Caco-2 (cell line): ENCODE measurements at regions not wholly inside any gene's neighbourhood (a gene's known extent, or its start where the extent isn't known, plus 50 kb on each side); places are given as distances from the start of the nearest gene placed in this dataset.

Source experiments
- BruUV-seq: library from RNA; stranded (reverse); fragments of 400-500 nt; replicated peaks from 2 replicates; lab custom pipeline; 2021; lab: Mats Ljungman, UMichigan
- CTCF ChIA-PET: fragments of 300-600 bp; sonication (Branson Sonifier 250); formaldehyde crosslinking; loops from one replicate; lab custom pipeline; 2022; ENCODE audit warnings: antibody characterized with exemption; lab: Charles Lee
- POLR2A ChIA-PET: fragments of 300-600 bp; sonication (Branson Sonifier 250); formaldehyde crosslinking; loops from one replicate; lab custom pipeline; 2022; ENCODE audit warnings: antibody characterized with exemption; lab: Charles Lee
- DNase-seq, 2 experiments: peaks; one replicate each; pipeline versions ENCODE4 v3.0.0 to v3.0.0-alpha.2; 2020 to 2022
- H3K27me3 ChIP-seq: replicated peaks from 2 replicates; pipeline ENCODE4 v1.6.0; 2011; ENCODE audit warnings: low read length; ENCODE audit not compliant: control insufficient read depth, insufficient read depth
- H3K36me3 ChIP-seq: 2 replicates; pipeline ENCODE4 v1.5.1; 2011; ENCODE audit warnings: low read length; ENCODE audit not compliant: control insufficient read depth, insufficient read depth
- H3K4me1 ChIP-seq: fragments of 250-450 bp; sonication (Bioruptor Pico); 2 replicates; pipeline ENCODE4 v1.5.1; 2020; ENCODE audit warnings: mild to moderate bottlenecking
- H3K4me3 ChIP-seq: 2 replicates; pipeline ENCODE4 v1.5.1; 2011; ENCODE audit warnings: low read depth, mild to moderate bottlenecking, control low read depth, low read length
- H3K9me3 ChIP-seq: fragments of 250-450 bp; sonication (Bioruptor Pico); 2 replicates; pipeline ENCODE4 v1.5.1; 2020; ENCODE audit warnings: mild to moderate bottlenecking, moderate library complexity
- H3K27ac Mint-ChIP-seq: one replicate; pipeline ENCODE4 v1.8.0; 2022; ENCODE audit warnings: mixed read lengths; ENCODE audit not compliant: unreplicated experiment
- H3K27me3 Mint-ChIP-seq: one replicate; pipeline ENCODE4 v1.8.0; 2022; ENCODE audit warnings: mixed read lengths; ENCODE audit not compliant: insufficient read depth, unreplicated experiment
- H3K36me3 Mint-ChIP-seq: one replicate; pipeline ENCODE4 v1.8.0; 2022; ENCODE audit warnings: mild to moderate bottlenecking, mixed read lengths; ENCODE audit not compliant: insufficient read depth, unreplicated experiment
- H3K4me1 Mint-ChIP-seq: one replicate; pipeline ENCODE4 v1.8.0; 2022; ENCODE audit warnings: low read depth, mixed read lengths; ENCODE audit not compliant: unreplicated experiment
- H3K4me3 Mint-ChIP-seq: one replicate; pipeline ENCODE4 v1.8.0; 2022; ENCODE audit warnings: mild to moderate bottlenecking, moderate library complexity, mixed read lengths; ENCODE audit not compliant: unreplicated experiment
- H3K9me3 Mint-ChIP-seq: one replicate; pipeline ENCODE4 v1.8.0; 2022; ENCODE audit warnings: mixed read lengths; ENCODE audit not compliant: unreplicated experiment
- intact Hi-C: fragments of 100-400 bp; cut with micrococcal nuclease; formaldehyde crosslinking; loops from one replicate; pipeline ENCODE4 v1.10.0; 2022; ENCODE audit not compliant: unreplicated experiment
- TF ChIP-seq, protein P1 (sequence below), 2 experiments: fragments of 200-600 bp in 1 of 2; IDR thresholded peaks; 1 replicate in 1 of 2; 2 replicates in 1 of 2; pipeline versions ENCODE4 v1.5.1 to v1.8.0; 2011 to 2022; ENCODE audit warnings: antibody characterized with exemption in 1 of 2, control low read depth in 1 of 2, inconsistent platforms in 1 of 2, low read depth in 1 of 2, low read length in 1 of 2, mild to moderate bottlenecking in 1 of 2, moderate library complexity in 1 of 2; ENCODE audit not compliant: insufficient read depth in 1 of 2, severe bottlenecking in 1 of 2, unreplicated experiment in 1 of 2

- H3K4me1 ChIP-seq = no peaks in the 10 kb centered on the region
- CTCF ChIA-PET = no interaction called here
- peaks cover 4% of the 10 kb centered on the region; the same call in 1 of the 2 replicates for H3K9me3 ChIP-seq
- intact Hi-C loops = no loop called here
- Mint-ChIP-seq H3K27me3 (peaks cover 14% of the 10 kb centered on the region), H3K4me1 (no peaks in the 10 kb centered on the region), H3K27ac (no peak overlapping the region), H3K36me3 (no peaks in the 10 kb centered on the region), H3K9me3 (no peaks in the 10 kb centered on the region), H3K4me3 (no peak overlapping the region)
- H3K4me3 ChIP-seq = no peak overlapping the region
- H3K27me3 ChIP-seq = no peaks in the 10 kb centered on the region; the same call in 1 of the 2 replicates
- POLR2A ChIA-PET = no interaction called here
- TF ChIP-seq, protein P1, sequence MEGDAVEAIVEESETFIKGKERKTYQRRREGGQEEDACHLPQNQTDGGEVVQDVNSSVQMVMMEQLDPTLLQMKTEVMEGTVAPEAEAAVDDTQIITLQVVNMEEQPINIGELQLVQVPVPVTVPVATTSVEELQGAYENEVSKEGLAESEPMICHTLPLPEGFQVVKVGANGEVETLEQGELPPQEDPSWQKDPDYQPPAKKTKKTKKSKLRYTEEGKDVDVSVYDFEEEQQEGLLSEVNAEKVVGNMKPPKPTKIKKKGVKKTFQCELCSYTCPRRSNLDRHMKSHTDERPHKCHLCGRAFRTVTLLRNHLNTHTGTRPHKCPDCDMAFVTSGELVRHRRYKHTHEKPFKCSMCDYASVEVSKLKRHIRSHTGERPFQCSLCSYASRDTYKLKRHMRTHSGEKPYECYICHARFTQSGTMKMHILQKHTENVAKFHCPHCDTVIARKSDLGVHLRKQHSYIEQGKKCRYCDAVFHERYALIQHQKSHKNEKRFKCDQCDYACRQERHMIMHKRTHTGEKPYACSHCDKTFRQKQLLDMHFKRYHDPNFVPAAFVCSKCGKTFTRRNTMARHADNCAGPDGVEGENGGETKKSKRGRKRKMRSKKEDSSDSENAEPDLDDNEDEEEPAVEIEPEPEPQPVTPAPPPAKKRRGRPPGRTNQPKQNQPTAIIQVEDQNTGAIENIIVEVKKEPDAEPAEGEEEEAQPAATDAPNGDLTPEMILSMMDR (IDR thresholded peaks at IDR 0.05; ENCODE audit: insufficient read depth in 1 of 2, low read depth in 1 of 2, low read length in 1 of 2, severe bottlenecking in 1 of 2, unreplicated experiment in 1 of 2) = no peak
- DNase-seq = no peak
- no peaks in the 10 kb centered on the region for H3K36me3 ChIP-seq
- no TSS peak for BruUV-seq
These were observed 314.3 kb downstream of the DYSF start for GRCh38 chr2:71767663-71768062.

- H3K27me3 ChIP-seq = no peaks in the 10 kb centered on the region; the same call in 1 of the 2 replicates
- CTCF ChIA-PET = no interaction called here
- Mint-ChIP-seq H3K9me3 (no peaks in the 10 kb centered on the region), H3K27me3 (peaks cover 10% of the 10 kb centered on the region), H3K4me3 (no peak overlapping the region), H3K36me3 (no peaks in the 10 kb centered on the region), H3K4me1 (no peaks in the 10 kb centered on the region), H3K27ac (no peak overlapping the region)
- no peaks in the 10 kb centered on the region for H3K9me3 ChIP-seq
- intact Hi-C loops = no loop called here
- POLR2A ChIA-PET = no interaction called here
- DNase-seq = no peak
- TF ChIP-seq, protein P1 (IDR thresholded peaks at IDR 0.05; ENCODE audit: insufficient read depth in 1 of 2, low read depth in 1 of 2, low read length in 1 of 2, severe bottlenecking in 1 of 2, unreplicated experiment in 1 of 2) = no peak
- H3K36me3 ChIP-seq = no peaks in the 10 kb centered on the region
- H3K4me1 ChIP-seq = no peaks in the 10 kb centered on the region
- no peak overlapping the region for H3K4me3 ChIP-seq
- BruUV-seq = no TSS peak
These were observed 305.7 kb downstream of the DYSF start for GRCh38 chr2:71759060-71759459.

DNA sequence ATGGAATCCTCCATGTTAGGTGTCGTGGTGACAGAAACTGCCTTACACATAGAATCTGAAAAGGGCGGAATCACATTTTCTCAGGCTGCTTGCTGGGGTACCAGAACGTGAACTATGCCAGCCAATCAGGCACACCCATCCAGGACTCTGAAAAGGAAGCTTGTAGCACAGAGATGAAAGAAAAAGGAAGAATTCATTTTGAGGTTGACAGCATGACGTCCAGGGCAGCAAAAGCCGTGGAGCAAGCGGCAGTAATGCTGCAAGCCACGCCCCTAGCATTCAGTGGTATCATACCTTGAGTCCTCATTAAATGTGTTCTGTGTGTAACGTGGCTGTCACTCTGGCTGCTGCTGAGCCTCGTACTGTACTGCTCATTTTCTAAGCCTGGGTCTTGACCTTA lies 304.0 kb downstream of the DYSF start:
- Mint-ChIP-seq H3K36me3 (no peaks in the 10 kb centered on the region), H3K27ac (no peak overlapping the region), H3K9me3 (peaks cover 7% of the 10 kb centered on the region), H3K4me3 (no peak overlapping the region), H3K27me3 (peaks cover 4% of the 10 kb centered on the region), H3K4me1 (no peaks in the 10 kb centered on the region)
- no peaks in the 10 kb centered on the region for H3K36me3 ChIP-seq
- DNase-seq = no peak
- no peaks in the 10 kb centered on the region for H3K9me3 ChIP-seq
- intact Hi-C loops = no loop called here
- no peaks in the 10 kb centered on the region for H3K27me3 ChIP-seq
- no TSS peak for BruUV-seq
- no peak overlapping the region for H3K4me3 ChIP-seq
- no peaks in the 10 kb centered on the region for H3K4me1 ChIP-seq
- POLR2A ChIA-PET = no interaction called here
- TF ChIP-seq, protein P1 (IDR thresholded peaks at IDR 0.05; ENCODE audit: insufficient read depth in 1 of 2, low read depth in 1 of 2, low read length in 1 of 2, severe bottlenecking in 1 of 2, unreplicated experiment in 1 of 2) = no peak
- CTCF ChIA-PET = no interaction called here
